Smooth muscle cell of the brain vasculature (primary cell): ENCODE measurements at regions not wholly inside any gene's neighbourhood (a gene's known extent, or its start where the extent isn't known, plus 50 kb on each side); places are given as distances from the start of the nearest gene placed in this dataset.

Source experiments
- DNase-seq: peaks from one replicate; pipeline ENCODE4 v3.0.0-alpha.2; 2012; ENCODE audit warnings: low read depth, low spot score

DNA sequence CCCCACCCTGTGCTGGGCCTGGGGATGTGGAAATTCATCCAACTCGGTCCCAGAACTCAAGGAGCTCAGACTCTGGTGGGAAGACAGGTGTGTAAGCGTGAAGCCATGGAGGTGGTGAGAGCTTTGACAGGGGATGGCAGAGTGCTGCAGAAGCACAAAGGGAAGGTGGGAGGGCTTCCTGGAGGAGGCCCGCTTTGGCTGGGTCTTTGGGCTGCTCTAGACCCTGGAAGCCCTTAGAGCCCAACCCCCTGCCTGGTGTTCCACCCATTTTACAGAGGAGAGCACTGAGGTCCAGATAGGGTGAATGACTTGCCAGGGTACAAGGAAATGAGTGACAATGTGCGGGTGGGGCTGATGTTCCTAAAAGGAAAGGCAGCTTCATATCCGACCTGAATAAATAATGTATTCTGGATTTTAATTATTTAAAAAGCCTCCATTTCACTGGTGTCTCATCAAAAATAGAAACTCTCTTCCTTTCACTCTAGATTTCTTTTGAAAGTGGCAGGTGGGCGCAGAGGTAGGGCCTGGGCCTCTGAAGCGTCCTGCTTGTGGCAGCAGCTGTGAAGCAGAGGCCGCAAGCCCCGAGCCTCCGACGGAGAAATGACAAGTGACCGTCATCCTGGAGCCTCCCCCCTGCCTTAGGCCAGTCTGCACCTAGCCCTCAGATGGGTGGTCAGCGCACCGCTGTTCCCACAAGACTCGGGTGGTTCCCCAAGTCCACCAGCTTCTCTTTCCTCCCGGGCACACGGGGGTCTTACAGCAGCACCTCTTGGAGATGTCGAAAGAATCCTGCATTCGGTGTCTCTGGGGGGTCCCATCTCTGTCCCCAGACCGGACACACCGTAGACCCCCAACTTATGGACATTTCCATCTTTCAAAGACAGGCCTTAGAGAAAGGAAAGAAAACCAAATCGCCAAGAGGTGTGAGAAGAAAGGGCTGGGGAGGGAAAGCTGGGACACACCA is 71.0 kb upstream of the TAF1B start:
- DNase-seq: no peak

DNA sequence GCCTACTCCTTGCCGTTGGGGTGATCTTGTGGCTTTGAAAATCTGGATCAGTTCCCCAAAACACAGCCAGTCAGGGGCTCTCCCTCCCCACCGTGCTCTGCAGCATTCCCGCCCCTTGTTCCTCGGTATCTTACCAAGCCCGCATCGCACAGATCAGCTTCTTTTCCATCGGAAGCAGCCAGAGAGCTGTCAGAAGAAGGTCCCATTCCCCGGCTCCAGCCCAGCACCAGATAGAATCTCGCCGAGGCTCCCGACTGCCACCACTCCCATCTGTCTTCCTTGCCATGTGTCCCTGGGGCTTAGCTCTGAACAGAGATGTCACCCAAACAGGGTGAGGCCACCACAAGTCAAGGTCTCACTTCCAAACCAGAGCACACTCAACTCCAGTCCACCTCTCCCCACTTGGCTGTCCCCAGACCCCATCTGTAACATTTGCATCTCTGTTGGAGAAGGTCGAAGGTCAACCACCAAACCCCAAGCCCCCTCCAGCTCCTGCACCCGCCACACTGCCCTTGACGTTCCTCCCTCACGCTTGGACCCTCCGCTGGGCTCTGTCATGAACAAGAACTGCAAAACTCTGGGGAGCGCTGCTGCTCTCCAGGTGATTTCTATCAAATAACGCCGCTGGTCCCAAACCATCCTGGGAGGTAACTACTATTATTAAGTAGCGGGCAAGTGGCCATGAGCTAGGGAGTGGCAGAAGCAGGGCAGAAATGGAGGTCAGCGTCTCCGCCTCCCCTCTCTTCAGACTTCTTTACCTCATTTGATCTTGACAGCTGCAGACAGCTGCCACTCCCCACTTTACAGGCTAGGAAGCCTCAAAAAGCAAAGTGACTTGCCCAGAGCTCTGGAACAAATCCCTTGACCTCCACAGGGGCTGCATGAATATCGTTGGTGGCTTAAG is 70.0 kb upstream of the TAF1B start:
- DNase-seq: no peak

DNA sequence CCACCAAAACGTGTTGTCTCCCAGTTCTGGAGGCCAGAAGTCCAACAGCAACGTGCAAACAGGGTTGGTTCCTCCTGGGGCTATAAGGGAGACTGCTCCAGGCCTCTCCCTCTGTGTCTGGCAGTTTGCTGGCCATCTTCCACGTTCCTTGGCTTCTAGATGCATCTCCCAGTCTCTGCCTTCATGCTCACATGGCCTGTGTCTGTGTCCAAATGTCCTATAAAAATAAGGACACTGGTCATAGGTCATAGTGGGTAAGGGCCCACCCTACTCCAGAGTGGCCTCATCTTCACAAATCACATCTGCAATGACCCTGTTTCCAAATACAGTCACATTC is 69.4 kb upstream of the TAF1B start:
- no peak for DNase-seq

DNA sequence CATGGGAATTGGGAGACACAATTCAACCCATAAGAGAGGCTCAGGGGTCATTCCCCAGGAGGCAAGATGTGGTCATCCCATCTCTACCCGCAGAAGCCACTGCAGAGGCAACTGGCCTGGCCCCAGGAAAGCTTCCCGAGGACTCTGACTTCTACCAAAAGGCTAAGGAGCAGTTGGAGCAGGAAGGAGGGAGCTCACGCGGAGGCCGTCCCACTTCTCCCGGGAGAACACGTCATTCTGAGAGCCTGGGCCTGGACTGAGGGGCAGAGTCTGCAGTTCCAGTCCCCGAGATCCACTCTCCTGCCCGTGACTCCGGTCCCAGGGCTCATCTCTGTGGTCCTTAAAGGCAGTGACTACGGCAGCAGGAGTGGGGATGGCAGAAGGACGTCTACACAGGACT is 69.0 kb upstream of the TAF1B start:
- no peak for DNase-seq

DNA sequence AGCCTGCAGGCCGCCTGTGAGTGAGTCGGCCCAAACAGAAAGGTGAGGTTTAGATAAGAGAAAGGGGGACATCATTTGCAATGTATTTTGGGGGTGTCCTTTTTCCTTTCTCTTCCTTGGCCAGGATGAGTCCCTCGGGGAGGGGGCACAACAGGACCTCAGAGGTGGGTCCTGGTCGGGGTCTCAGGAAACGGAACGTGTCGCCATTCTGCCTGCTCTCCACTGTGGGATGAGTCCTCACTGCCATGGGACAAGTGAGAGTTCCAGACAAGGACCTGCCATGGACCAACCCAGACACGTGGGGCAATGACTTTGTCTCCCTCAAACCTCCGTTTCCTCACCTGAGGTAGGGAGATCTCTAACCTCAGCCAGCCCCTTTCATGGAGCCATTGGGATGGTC is 67.9 kb upstream of the TAF1B start:
- DNase-seq: no peak

DNA sequence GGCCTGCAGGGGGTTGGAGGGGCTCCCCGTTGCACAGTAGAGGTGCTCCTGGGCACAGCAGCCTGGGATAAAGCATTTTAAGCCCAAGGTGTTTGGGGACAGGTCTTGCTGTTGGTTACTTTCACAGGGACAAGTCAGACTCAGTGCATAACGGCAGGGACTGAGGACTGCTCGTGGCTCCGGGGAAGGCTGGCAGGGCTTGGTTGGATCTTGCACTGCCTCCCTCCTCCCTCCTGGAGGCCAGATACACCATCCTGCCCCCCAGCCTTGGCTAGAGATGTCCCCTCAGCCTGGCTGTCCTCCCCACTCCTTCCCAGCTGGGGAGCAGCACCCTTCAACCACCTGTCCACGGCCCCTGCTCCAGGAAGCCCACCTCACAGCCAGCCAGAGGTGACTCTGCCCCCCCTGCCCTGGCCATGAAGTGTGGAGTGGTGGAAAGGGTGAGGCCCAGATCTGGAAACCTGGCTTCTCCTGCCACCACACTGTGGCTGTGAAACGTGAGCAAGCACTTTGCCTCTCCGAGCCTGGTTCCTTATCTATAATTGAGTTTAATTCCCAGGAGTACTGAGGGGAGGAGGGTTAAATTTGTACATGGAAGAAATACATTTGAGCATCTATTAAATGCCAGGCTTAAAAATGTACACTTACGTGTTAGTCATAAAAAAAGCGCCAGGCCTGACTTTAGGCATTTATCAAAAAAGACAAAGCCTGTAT is 67.1 kb upstream of the TAF1B start:
- DNase-seq: no peak

DNA sequence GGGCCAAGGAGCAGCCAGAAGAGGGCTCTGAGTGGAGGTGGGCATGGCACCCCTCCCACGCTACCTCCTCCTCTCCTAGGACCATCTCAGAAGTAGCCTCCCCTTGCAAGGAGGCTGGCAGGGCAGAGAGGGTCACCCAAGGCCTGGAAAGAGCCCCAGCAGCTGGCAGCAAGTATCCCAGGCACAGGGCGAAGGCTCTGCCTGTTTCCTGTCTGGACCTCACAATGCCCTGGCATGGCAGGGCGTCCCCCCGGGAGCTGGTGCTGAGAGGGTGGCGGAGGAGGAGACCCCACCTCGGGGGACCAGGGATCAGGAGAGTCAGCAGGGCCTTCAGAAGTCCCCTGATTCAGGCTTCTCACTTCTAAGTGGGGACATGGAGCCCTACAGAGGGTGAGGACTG is 66.2 kb upstream of the TAF1B start:
- DNase-seq: no peak

DNA sequence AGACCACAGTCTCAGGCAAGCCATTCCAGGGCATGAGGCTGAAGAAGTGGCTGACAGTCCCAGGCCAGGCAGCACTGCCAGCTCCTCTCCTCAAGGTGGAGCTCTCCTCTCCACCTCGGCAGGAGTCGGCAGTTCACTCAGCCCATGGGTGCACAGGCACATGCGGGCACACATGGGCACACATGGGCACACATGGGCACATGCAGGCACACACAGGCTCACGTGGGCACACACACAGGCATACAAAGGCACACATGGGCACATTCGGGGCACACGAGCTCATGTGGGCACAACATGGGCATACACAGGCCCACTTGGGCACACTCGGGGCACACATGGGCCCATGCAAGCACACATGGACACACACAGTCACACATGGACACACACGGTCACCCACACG is 65.3 kb upstream of the TAF1B start:
- DNase-seq: no peak

DNA sequence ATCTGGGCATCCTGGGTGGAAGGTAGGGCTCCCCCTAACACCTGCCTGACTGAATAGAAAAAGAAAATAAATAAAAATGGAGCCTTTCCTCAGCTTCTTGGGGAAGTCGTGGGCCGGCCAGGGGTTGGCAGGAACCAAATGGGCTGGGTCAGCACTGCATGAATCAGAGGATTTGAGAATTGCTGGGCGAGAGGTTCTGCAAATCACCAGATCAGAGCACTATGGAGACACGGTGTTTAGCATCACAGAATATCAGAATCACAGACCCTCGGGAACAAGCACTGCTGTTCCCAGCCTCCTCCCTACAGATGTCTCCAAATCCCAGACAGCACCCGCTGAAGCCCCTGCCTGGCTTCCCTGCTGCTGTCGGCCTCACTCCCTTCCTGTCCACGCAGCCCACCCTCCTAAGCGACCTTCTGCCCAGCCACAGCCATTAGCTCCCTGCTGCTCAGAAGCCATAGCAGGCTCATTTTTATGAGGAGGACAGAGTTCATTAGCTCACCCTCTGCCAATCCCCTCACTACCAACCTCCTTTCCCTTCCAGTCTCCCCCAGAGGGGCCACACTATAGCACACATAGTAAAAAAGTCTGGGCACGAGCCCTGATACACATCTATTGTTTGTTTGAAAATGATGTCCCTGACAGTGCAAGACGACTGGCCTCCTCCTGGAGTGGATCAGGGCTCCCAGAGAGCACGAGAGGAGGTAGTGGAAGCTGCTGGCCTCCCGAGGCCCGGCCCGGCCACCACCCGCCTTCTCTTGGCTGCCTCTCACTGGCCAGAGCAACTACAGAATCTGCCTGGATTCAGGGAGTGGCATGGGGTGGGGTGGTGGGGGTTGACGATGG is 64.6 kb upstream of the TAF1B start:
- DNase-seq: no peak

DNA sequence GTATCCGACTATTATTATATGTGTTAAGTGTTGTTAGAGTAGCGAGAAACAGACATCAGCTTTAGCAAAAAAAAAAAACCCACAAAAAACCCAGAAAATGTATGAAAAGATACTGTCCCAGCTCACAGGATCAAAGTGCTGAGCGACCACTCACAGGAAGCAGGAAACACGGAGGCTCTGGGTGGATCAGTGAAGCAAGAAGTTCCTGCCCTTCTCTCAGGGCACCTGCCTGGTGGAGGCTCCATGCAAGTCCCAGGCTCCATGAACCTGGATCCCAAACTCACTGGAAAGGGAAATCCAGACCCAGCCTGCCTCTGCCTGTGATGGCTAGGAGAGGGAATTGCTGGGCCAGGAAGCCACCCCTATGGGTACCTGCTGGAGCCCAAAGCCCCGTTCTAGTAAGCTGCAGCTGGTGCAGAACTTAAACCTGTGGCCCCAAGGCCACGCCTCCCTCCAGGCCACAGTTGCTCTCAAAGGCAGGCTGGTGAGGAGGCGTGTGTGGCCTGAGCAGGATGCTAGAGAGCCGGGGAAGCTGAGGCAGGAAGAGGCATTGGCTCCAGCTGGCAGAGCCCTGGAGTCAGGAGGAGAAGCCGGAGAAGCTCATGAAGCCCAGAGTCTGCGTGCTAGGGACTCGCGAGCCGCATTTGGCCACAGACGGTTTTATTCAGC is 63.5 kb upstream of the TAF1B start:
- DNase-seq: no peak

DNA sequence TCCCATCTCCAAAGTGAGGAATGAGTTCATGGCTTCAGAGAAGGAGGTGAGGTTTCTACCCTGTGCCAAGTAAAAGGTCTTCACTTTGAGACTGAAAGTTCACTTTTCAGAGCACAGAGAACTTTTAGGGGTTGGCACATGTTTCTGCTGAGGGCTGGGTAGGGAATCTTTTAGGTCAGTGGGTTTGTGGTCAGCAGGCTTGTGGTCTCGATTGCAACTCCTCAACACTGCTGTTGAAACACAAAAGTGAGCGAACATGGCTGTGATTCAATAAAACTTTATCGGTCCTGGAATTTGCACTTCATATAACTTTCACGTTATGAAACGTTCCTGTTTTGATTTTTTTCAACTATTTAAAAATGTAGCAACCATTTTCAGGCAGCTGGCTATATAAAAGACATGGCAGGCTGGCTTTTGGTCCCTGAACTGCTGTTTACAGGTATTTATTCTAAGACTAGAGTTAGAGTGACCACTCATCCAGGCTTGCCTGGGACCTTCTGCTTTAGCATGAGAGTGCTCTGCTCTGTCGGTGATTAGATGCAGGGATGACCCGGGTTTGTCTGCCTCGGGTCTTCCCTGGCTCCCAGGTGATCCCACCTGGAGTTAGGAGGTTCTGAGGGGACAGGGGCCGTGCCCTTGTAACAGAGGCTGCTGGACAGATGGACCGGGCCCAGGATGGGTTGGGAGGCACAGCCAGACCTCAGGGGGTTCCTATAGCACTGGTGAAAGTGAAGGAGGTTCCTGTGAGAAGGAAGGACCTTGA is 62.7 kb upstream of the TAF1B start:
- no peak for DNase-seq

DNA sequence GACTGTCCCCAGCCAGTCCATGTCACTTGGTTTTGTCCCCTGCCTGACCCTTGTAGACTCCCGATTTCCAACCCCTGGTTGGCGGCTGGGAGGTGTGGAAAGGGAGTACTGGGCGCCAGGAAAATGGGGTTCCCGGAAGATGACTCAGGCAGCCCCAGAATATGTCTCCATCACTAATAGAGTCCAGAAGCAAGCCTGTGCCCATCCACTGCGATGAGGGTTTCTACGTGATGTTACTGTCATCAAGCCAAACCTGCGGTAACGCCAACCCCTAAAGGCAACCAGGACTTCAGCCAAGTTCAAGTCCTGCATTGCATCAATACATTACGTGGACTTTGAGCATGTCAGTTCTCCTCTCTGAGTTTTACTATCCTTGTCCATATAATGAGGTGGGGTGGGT is 62.0 kb upstream of the TAF1B start:
- DNase-seq: no peak

DNA sequence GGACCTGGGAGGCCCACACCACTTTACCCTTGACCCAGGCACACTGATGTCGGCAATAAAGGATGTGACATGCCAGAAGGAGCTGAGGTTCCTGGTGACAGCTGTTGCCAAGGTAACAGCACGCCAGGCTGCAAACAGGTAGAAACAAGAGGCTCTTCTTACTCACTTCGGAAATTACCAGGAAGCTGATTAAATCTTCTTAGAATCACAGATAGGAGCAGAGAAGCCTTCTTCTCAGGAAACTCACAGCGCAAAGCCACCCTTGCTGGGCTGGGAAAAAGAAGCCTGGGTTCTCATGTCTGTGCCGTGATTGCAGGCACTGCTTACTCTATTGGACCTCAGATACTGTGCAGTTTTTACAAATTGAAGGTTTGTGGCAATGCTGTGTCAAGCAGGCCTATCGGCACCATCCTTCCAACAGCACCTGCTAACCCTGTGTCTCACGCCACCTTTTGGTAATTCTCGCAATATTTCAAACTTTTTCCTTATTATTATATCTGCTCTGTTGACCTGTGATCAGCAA is 61.0 kb upstream of the TAF1B start:
- no peak for DNase-seq

DNA sequence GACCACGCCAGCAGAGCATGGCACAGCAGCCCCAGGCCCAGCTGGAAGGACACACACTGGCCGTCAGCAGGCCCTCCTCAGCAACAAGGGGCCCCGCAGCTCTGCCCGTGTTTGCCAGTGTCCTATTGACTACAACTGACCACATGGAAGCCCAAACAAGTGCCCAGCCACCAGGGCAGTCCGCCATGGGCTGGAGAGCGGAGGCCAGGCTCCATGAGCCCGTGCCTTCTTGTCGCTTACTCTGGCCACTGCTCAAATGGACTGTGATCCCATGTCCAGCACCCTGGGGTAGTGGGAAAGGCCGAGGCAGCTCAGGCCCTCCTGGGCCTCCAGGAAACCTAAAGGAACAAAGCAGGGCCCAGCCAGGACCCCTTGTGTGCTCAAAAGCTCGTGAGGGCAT is 53.9 kb upstream of the TAF1B start:
- DNase-seq: no peak

DNA sequence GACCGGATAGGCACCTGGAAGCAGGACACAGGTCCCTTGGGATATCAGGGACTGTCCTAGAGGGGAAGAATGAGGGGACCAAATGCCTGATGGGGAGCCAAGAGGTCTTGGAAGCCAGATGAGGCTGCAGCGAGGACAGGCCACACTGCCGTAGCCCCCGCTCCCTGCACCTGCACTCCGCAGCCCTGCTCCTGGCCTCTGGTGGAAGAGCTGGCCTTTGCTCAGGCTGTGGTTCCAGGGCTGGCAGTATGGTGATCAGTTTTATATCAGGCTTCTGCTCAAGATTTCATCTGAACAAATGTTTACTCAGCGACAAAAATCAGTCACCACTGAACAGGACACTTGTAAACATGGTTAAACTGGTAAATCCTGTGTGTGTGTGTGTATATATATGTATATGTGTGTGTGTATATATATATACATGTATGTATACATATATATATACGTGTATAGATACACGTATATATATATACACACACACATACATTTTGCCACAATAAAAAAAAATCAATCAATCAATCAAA is 52.5 kb upstream of the TAF1B start:
- DNase-seq: no peak

DNA sequence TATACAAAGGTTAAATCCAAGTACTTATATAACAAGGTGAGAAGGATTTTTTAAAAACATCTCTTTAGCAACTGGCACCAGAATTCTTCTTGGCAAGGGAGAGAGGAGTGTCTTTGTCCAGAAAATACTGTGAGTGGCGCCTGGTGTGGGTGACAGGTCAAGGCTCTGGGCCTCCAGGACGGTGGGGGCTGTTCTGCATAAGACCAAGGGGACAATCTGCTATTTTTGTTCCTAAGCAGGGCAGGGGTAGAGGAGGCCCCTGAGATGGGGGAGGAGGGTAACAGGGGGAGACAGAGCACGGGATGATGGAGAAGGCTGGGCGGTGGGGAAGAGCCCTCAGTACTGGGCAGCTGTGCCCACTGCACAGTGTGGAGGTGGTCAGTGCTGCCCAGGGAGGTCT is 51.6 kb upstream of the TAF1B start:
- no peak for DNase-seq

DNA sequence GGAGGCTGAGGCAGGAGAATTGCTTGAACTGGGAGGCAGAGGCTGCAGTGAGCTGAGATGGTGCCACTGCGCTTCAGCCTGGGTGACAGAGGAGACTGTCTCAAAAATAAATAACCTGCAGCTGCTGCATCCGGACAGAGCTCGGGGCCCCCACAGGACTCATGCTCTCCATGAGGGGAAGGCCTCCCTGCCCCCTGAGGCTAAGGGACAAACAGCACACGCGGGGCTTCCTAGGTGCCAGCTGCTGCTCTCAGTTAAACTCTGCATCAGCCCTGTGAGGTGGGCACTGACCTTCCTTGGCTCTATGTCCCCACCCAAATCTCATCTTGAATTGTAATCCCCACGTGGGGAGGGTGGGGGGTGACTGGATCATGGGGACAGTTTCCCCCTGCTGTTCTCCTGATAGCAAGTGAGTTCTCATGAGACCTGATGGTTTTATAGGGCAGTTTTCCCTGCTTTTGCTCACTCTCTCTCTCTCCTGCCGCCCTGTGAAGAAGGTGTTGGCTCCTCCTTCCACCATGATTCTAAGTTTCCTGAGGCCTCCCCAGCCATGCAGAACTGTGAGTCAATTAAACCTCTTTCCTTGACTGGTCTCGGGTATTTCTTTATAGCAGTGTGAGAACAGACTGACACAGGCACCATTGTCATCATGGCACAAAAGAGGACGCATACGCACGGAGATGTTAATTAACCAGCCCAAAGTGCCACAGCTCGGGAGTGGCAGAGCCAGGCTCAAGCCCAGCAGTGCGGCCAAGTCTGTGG is 49.9 kb upstream of the TAF1B start:
- DNase-seq: no peak
